Activated CD4-positive, CD25-positive, alpha-beta regulatory T cell treated with anti-CD3 and anti-CD28 coated beads, Interleukin-2, amount 50 U/mL, for 24 hours (primary cell): ENCODE measurements at regions not wholly inside any gene's neighbourhood (a gene's known extent, or its start where the extent isn't known, plus 50 kb on each side); places are given as distances from the start of the nearest gene placed in this dataset.
"Not testable (repeated sequence)": the region's sequence is repeated elsewhere in the genome, so short reads cannot be mapped to it uniquely, and the experiment has no call there.

Experiments used
- ATAC-seq, 2 donors: fragments of 150-1000 bp; cut with Tn5 transposase; one replicate each; pipeline ENCODE4 v1.10.0; 2021; ENCODE audit warnings: mild to moderate bottlenecking in 1 of 2, moderate library complexity in 1 of 2

- no peak for ATAC-seq
Observed at GRCh38 chr6:47407300-47408281, 70.0 kb upstream of the CD2AP start.

GRCh38 chr6:47413752-47414422 is 63.7 kb upstream of the CD2AP start:
- peak; percentile 74 to 82 for ATAC-seq

- peak; percentile 17 to 33 for ATAC-seq
Observed at GRCh38 chr6:47414423-47415167, 63.0 kb upstream of the CD2AP start.

GRCh38 chr6:47416396-47417345 is 60.9 kb upstream of the CD2AP start:
- ATAC-seq, result no peak

- ATAC-seq, result no peak
Observed at GRCh38 chr6:47419621-47420020, 58.0 kb upstream of the CD2AP start.

GRCh38 chr6:47420394-47421371 is 56.9 kb upstream of the CD2AP start:
- no peak for ATAC-seq

GRCh38 chr6:47423079-47423478 is 54.5 kb upstream of the CD2AP start:
- no peak for ATAC-seq

GRCh38 chr6:47424436-47424836 is 53.2 kb upstream of the CD2AP start:
- no peak for ATAC-seq

GRCh38 chr6:47425724-47426123 is 51.9 kb upstream of the CD2AP start:
- not testable (repeated sequence) for ATAC-seq

GRCh38 chr6:47426524-47427302 is 50.9 kb upstream of the CD2AP start:
- ATAC-seq, result no peak

- no peak for ATAC-seq
Observed at GRCh38 chr6:47427680-47428079, 49.9 kb upstream of the CD2AP start.
